ENCODE measurements at regions not wholly inside any gene's neighbourhood (a gene's known extent, or its start where the extent isn't known, plus 50 kb on each side); places are given as distances from the start of the nearest gene placed in this dataset.
A peak's percentile ranks its signal among the peaks of the same experiment; 100 is the strongest.

- TF ChIP-seq, protein P1, sequence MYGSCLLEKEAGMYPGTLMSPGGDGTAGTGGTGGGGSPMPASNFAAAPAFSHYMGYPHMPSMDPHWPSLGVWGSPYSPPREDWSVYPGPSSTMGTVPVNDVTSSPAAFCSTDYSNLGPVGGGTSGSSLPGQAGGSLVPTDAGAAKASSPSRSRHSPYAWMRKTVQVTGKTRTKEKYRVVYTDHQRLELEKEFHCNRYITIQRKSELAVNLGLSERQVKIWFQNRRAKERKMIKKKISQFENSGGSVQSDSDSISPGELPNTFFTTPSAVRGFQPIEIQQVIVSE (CRISPR knock-in tag; IDR thresholded peaks at IDR 0.05; ENCODE audit: borderline replicate concordance) = no peak
- no peak for TF ChIP-seq FOXK1 (CRISPR knock-in tag; IDR thresholded peaks at IDR 0.05)
These were observed 107.5 kb upstream of the ARHGEF26 start (continued) for GRCh38 chr3:154013736-154014135.

- Mint-ChIP-seq H3K9me3 (peaks cover 2% of the 10 kb centered on the region), H3K4me3 (no peak overlapping the region), H3K27ac (no peak overlapping the region), H3K27me3 (ENCODE audit: low read depth) (no peaks in the 10 kb centered on the region), H3K4me1 (peaks cover 11% of the 10 kb centered on the region), H3K36me3 (no peaks in the 10 kb centered on the region)
- ChIA-PET CTCF (interaction anchor here (1.4 kb wide), 1 partner anchor 238 kb away, joined by 3 read pairs; no protein-coding TSS in a partner anchor), POLR2A (interaction anchor here (0.7 kb wide), 1 partner anchor 10 kb away, joined by 4 read pairs; no protein-coding TSS in a partner anchor)
- DNase-seq (ENCODE audit: low spot score) (no peak), ATAC-seq (no peak)
- TF ChIP-seq SMAD4 (CRISPR knock-in tag; IDR thresholded peaks at IDR 0.05) (no peak), ZNF219 (CRISPR knock-in tag; IDR thresholded peaks at IDR 0.05; ENCODE audit: borderline replicate concordance) (no peak), GRHL2 (CRISPR knock-in tag; IDR thresholded peaks at IDR 0.05; ENCODE audit: insufficient replicate concordance, severe bottlenecking) (no peak), CTCF (IDR thresholded peaks at IDR 0.05) (no peak), NR1H2 (CRISPR knock-in tag; IDR thresholded peaks at IDR 0.05) (no peak), TEAD4 (CRISPR knock-in tag; IDR thresholded peaks at IDR 0.05) (no peak), CBFB (CRISPR knock-in tag; IDR thresholded peaks at IDR 0.05; ENCODE audit: low read depth) (no peak)
- TF ChIP-seq, protein P2, sequence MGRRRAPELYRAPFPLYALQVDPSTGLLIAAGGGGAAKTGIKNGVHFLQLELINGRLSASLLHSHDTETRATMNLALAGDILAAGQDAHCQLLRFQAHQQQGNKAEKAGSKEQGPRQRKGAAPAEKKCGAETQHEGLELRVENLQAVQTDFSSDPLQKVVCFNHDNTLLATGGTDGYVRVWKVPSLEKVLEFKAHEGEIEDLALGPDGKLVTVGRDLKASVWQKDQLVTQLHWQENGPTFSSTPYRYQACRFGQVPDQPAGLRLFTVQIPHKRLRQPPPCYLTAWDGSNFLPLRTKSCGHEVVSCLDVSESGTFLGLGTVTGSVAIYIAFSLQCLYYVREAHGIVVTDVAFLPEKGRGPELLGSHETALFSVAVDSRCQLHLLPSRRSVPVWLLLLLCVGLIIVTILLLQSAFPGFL (CRISPR knock-in tag; IDR thresholded peaks at IDR 0.05; ENCODE audit: borderline replicate concordance) = no peak
- TF ChIP-seq, protein P3, sequence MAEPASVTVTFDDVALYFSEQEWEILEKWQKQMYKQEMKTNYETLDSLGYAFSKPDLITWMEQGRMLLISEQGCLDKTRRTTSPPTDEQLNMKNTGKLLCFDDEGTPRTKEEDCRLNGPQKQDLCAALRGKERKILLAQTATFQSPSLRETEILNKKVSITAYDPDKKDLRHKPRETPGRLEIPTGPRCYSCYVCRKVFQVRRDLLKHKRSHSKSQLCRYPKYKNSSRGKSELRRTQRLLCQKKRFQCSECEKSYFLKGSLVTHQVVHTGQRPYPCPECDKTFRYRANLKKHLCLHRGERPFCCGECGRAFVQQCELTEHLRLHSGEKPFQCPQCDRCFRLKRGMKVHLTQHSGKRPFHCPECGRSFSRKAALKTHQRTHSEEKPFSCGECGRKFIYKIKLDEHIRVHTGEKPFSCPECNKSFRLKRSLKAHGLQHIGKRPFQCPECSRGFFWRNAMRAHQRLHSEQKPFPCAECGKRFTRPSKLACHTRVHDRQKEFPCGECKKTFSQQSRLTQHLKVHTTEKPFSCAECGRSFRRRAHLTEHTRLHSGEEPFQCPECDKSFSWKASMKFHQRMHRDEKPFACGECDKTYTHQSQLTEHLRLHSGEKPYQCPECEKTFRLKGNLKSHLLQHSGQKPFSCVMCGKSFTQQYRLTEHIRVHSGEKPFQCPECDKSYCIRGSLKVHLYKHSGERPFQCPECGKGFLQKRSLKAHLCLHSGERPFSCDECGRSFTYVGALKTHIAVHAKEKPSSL (CRISPR knock-in tag; conservative IDR thresholded peaks at IDR 0.05) = no peak
These were observed 105.9 kb upstream of the ARHGEF26 start for GRCh38 chr3:154015307-154015706.

GRCh38 chr3:154018100-154018696, 103.0 kb upstream of the ARHGEF26 start:
- TF ChIP-seq, protein P4, sequence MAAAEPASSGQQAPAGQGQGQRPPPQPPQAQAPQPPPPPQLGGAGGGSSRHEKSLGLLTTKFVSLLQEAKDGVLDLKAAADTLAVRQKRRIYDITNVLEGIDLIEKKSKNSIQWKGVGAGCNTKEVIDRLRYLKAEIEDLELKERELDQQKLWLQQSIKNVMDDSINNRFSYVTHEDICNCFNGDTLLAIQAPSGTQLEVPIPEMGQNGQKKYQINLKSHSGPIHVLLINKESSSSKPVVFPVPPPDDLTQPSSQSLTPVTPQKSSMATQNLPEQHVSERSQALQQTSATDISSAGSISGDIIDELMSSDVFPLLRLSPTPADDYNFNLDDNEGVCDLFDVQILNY (CRISPR knock-in tag; IDR thresholded peaks at IDR 0.05) = no peak
- TF ChIP-seq CTCF (IDR thresholded peaks at IDR 0.05) = peak; percentile 80
- TF ChIP-seq, protein P5, sequence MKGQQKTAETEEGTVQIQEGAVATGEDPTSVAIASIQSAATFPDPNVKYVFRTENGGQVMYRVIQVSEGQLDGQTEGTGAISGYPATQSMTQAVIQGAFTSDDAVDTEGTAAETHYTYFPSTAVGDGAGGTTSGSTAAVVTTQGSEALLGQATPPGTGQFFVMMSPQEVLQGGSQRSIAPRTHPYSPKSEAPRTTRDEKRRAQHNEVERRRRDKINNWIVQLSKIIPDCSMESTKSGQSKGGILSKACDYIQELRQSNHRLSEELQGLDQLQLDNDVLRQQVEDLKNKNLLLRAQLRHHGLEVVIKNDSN (CRISPR knock-in tag; IDR thresholded peaks at IDR 0.05) = no peak
- Mint-ChIP-seq H3K9me3 (peaks cover 4% of the 10 kb centered on the region), H3K4me1 (peaks cover 10% of the 10 kb centered on the region), H3K4me3 (no peak overlapping the region), H3K27me3 (ENCODE audit: low read depth) (no peaks in the 10 kb centered on the region), H3K27ac (no peak overlapping the region), H3K36me3 (no peaks in the 10 kb centered on the region)
- peak; percentile 98 for ATAC-seq
- POLR2A ChIA-PET = no interaction called here
- CTCF ChIA-PET = interaction anchor here (0.7 to 1.1 kb wide), 4 partner anchors 21 to 975 kb away, joined by 3 to 4 read pairs (median 3); no protein-coding TSS in a partner anchor
- DNase-seq (ENCODE audit: low spot score) = peak; percentile 76

Measured in WTC11 (cell line).